GM12892 (cell line): ENCODE measurements at regions not wholly inside any gene's neighbourhood (a gene's known extent, or its start where the extent isn't known, plus 50 kb on each side); places are given as distances from the start of the nearest gene placed in this dataset.

ENCODE experiments used
- POLR2A ChIP-seq: IDR thresholded peaks from 2 replicates; pipeline ENCODE4 v1.6.1; 2011; ENCODE audit warnings: low read depth, low read length, control low read depth
- POLR2AphosphoS5 ChIP-seq: IDR thresholded peaks from 2 replicates; pipeline ENCODE4 v1.6.1; 2011; ENCODE audit warnings: low read depth, low read length, control low read depth
- TAF1 ChIP-seq: IDR thresholded peaks from 2 replicates; pipeline ENCODE4 v1.6.1; 2011; ENCODE audit warnings: low read depth, mild to moderate bottlenecking, control low read depth, low read length, borderline replicate concordance

- TF ChIP-seq POLR2A (no peak), TAF1 (no peak), POLR2AphosphoS5 (no peak)
These were observed 990.6 kb upstream of the PHF14 start for GRCh38 chr7:9983048-9983447.
